ENCODE measurements at regions not wholly inside any gene's neighbourhood (a gene's known extent, or its start where the extent isn't known, plus 50 kb on each side); places are given as distances from the start of the nearest gene placed in this dataset.

DNA sequence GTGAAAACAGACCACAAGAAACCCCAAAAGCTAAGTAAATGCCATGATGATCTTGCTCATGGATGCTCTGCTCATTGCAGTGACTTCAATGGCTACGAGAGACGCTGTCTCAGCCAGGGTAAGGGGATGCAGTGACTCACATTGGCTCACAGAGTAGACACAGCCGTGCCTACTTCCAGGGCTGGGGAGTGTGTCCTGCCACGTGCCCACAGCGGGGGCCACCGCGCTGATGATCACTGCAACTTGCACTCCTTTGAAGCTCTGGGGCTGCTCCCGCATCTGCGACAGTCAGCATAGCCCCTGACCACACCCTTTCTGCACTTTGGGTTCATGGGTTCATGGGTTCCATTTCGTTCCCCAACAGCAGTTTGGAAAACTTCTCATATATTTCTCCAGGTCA lies 231.4 kb upstream of the RPL38 start:
- no peak for TF ChIP-seq CTCF (IDR thresholded peaks at IDR 0.05)
- no peak for TF ChIP-seq POLR2A (IDR thresholded peaks at IDR 0.05)
